ENCODE measurements at regions not wholly inside any gene's neighbourhood (a gene's known extent, or its start where the extent isn't known, plus 50 kb on each side); places are given as distances from the start of the nearest gene placed in this dataset.

DNA sequence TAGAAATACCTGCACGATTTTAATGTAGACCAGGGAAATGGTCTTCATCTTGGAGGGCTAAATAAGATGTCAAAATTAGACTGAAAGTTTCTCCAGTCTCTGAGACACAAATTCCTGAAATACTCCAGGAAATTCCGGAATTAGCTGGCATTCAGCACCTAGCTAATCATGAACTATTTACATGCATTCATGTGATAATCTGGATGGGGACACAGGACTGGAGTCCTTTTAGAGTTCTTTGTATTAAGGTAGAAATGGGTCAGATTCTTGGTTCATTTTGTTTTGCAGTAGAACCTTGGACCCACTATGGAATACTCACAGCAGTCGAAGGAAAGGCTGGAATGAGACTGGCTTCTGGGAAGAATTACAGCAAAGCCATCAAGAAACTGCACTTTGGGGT, 65.3 kb upstream of the MDFIC start:
- TF ChIP-seq, protein P1, sequence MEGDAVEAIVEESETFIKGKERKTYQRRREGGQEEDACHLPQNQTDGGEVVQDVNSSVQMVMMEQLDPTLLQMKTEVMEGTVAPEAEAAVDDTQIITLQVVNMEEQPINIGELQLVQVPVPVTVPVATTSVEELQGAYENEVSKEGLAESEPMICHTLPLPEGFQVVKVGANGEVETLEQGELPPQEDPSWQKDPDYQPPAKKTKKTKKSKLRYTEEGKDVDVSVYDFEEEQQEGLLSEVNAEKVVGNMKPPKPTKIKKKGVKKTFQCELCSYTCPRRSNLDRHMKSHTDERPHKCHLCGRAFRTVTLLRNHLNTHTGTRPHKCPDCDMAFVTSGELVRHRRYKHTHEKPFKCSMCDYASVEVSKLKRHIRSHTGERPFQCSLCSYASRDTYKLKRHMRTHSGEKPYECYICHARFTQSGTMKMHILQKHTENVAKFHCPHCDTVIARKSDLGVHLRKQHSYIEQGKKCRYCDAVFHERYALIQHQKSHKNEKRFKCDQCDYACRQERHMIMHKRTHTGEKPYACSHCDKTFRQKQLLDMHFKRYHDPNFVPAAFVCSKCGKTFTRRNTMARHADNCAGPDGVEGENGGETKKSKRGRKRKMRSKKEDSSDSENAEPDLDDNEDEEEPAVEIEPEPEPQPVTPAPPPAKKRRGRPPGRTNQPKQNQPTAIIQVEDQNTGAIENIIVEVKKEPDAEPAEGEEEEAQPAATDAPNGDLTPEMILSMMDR (conservative IDR thresholded peaks at IDR 0.05) = no peak
- no peak for TF ChIP-seq EZH2 (IDR thresholded peaks at IDR 0.05; ENCODE audit: low read depth)

All from PC-9 (cell line).